Caco-2 (cell line): ENCODE measurements at regions not wholly inside any gene's neighbourhood (a gene's known extent, or its start where the extent isn't known, plus 50 kb on each side); places are given as distances from the start of the nearest gene placed in this dataset.

Source experiments
- BruUV-seq: library from RNA; stranded (reverse); fragments of 400-500 nt; replicated peaks from 2 replicates; lab custom pipeline; 2021; lab: Mats Ljungman, UMichigan
- CTCF ChIA-PET: fragments of 300-600 bp; sonication (Branson Sonifier 250); formaldehyde crosslinking; loops from one replicate; lab custom pipeline; 2022; ENCODE audit warnings: antibody characterized with exemption; lab: Charles Lee
- POLR2A ChIA-PET: fragments of 300-600 bp; sonication (Branson Sonifier 250); formaldehyde crosslinking; loops from one replicate; lab custom pipeline; 2022; ENCODE audit warnings: antibody characterized with exemption; lab: Charles Lee
- DNase-seq, 2 experiments: peaks; one replicate each; pipeline versions ENCODE4 v3.0.0 to v3.0.0-alpha.2; 2020 to 2022
- H3K27me3 ChIP-seq: replicated peaks from 2 replicates; pipeline ENCODE4 v1.6.0; 2011; ENCODE audit warnings: low read length; ENCODE audit not compliant: control insufficient read depth, insufficient read depth
- H3K36me3 ChIP-seq: 2 replicates; pipeline ENCODE4 v1.5.1; 2011; ENCODE audit warnings: low read length; ENCODE audit not compliant: control insufficient read depth, insufficient read depth
- H3K4me1 ChIP-seq: fragments of 250-450 bp; sonication (Bioruptor Pico); 2 replicates; pipeline ENCODE4 v1.5.1; 2020; ENCODE audit warnings: mild to moderate bottlenecking
- H3K4me3 ChIP-seq: 2 replicates; pipeline ENCODE4 v1.5.1; 2011; ENCODE audit warnings: low read depth, mild to moderate bottlenecking, control low read depth, low read length
- H3K9me3 ChIP-seq: fragments of 250-450 bp; sonication (Bioruptor Pico); 2 replicates; pipeline ENCODE4 v1.5.1; 2020; ENCODE audit warnings: mild to moderate bottlenecking, moderate library complexity
- H3K27ac Mint-ChIP-seq: one replicate; pipeline ENCODE4 v1.8.0; 2022; ENCODE audit warnings: mixed read lengths; ENCODE audit not compliant: unreplicated experiment
- H3K27me3 Mint-ChIP-seq: one replicate; pipeline ENCODE4 v1.8.0; 2022; ENCODE audit warnings: mixed read lengths; ENCODE audit not compliant: insufficient read depth, unreplicated experiment
- H3K36me3 Mint-ChIP-seq: one replicate; pipeline ENCODE4 v1.8.0; 2022; ENCODE audit warnings: mild to moderate bottlenecking, mixed read lengths; ENCODE audit not compliant: insufficient read depth, unreplicated experiment
- H3K4me1 Mint-ChIP-seq: one replicate; pipeline ENCODE4 v1.8.0; 2022; ENCODE audit warnings: low read depth, mixed read lengths; ENCODE audit not compliant: unreplicated experiment
- H3K4me3 Mint-ChIP-seq: one replicate; pipeline ENCODE4 v1.8.0; 2022; ENCODE audit warnings: mild to moderate bottlenecking, moderate library complexity, mixed read lengths; ENCODE audit not compliant: unreplicated experiment
- H3K9me3 Mint-ChIP-seq: one replicate; pipeline ENCODE4 v1.8.0; 2022; ENCODE audit warnings: mixed read lengths; ENCODE audit not compliant: unreplicated experiment
- intact Hi-C: fragments of 100-400 bp; cut with micrococcal nuclease; formaldehyde crosslinking; loops from one replicate; pipeline ENCODE4 v1.10.0; 2022; ENCODE audit not compliant: unreplicated experiment
- TF ChIP-seq, protein P1 (sequence below), 2 experiments: fragments of 200-600 bp in 1 of 2; IDR thresholded peaks; 1 replicate in 1 of 2; 2 replicates in 1 of 2; pipeline versions ENCODE4 v1.5.1 to v1.8.0; 2011 to 2022; ENCODE audit warnings: antibody characterized with exemption in 1 of 2, control low read depth in 1 of 2, inconsistent platforms in 1 of 2, low read depth in 1 of 2, low read length in 1 of 2, mild to moderate bottlenecking in 1 of 2, moderate library complexity in 1 of 2; ENCODE audit not compliant: insufficient read depth in 1 of 2, severe bottlenecking in 1 of 2, unreplicated experiment in 1 of 2

DNA sequence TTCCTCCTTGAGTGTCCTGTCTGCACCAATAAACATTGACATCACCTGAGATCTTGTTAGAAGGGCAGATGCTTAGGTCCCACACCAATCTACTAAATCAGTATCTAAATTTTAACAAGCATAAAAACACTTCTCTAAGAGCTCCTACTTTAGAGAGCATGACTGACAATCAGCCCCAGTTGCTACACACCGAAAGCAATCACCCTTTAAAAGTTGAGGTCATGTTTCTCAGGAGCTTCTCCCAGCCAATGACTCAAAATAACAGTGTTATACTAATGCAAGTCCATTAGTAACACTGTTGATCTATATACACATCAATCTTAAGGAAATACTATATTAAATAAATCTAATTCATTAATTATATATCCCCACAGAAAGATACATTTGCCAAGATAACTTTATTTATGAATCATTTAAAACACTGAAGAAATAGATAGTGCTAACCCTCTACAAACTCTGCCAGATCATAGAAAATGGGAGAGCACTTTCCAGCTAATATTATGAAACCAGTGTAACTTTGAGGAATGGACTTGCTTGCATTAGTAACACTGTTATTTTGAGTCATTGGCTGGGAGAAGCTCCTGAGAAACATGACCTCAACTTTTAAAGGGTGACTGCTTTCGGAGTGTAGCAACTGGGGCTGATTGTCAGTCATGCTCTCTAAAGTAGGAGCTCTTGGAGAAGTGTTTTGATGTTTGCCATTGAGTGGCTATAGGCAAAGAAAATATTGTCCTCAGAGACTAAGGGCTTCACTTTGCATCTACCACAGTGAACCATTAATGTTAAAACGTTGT is 109.8 kb upstream of the HDX start:
- H3K27me3 Mint-ChIP-seq: no peaks in the 10 kb centered on the region
- no peaks in the 10 kb centered on the region for H3K27me3 ChIP-seq
- no peaks in the 10 kb centered on the region for H3K9me3 ChIP-seq
- no TSS peak for BruUV-seq
- no peaks in the 10 kb centered on the region for H3K36me3 ChIP-seq
- TF ChIP-seq, protein P1, sequence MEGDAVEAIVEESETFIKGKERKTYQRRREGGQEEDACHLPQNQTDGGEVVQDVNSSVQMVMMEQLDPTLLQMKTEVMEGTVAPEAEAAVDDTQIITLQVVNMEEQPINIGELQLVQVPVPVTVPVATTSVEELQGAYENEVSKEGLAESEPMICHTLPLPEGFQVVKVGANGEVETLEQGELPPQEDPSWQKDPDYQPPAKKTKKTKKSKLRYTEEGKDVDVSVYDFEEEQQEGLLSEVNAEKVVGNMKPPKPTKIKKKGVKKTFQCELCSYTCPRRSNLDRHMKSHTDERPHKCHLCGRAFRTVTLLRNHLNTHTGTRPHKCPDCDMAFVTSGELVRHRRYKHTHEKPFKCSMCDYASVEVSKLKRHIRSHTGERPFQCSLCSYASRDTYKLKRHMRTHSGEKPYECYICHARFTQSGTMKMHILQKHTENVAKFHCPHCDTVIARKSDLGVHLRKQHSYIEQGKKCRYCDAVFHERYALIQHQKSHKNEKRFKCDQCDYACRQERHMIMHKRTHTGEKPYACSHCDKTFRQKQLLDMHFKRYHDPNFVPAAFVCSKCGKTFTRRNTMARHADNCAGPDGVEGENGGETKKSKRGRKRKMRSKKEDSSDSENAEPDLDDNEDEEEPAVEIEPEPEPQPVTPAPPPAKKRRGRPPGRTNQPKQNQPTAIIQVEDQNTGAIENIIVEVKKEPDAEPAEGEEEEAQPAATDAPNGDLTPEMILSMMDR (IDR thresholded peaks at IDR 0.05; ENCODE audit: insufficient read depth in 1 of 2, low read depth in 1 of 2, low read length in 1 of 2, severe bottlenecking in 1 of 2, unreplicated experiment in 1 of 2): no peak
- no peaks in the 10 kb centered on the region for H3K4me1 ChIP-seq
- ChIA-PET POLR2A (no interaction called here), CTCF (no interaction called here)
- H3K4me3 Mint-ChIP-seq: no peak overlapping the region
- no peak overlapping the region for H3K27ac Mint-ChIP-seq
- no peaks in the 10 kb centered on the region for H3K36me3 Mint-ChIP-seq
- H3K4me1 Mint-ChIP-seq: no peaks in the 10 kb centered on the region
- no peaks in the 10 kb centered on the region for H3K9me3 Mint-ChIP-seq
- no peak overlapping the region for H3K4me3 ChIP-seq
- DNase-seq: no peak
- intact Hi-C loops: no loop called here

DNA sequence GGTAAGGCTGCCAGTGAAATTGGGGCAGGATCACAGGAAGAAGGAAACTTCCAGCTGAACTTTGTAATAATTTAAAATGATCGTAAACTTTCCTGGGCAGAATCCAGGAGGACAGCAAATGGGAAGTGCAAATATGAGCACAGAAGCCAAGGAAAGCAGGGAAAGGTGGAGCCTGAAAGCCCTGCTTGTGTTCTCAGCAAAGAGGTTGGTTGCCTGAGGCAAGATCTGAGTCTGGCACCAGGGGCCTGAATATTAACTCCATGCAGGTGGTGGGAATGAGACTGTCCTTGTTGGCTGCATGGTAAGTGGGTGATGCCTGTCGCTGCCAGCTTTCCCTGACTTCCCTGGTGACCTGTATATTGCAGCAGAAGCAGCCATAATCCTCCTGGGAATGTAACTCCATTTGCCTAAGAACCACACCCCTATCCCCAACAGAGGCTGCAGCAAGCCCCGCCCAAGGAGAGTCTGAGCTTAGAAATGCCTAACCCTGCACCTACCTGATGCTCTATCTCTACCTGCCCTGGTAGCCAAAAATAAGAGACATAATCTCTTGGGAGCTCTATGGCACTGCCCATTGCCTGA is 132.0 kb upstream of the HDX start:
- BruUV-seq: no TSS peak
- no peak for DNase-seq
- H3K9me3 Mint-ChIP-seq: no peaks in the 10 kb centered on the region
- ChIA-PET CTCF (no interaction called here), POLR2A (no interaction called here)
- H3K4me3 Mint-ChIP-seq: no peak overlapping the region
- no peaks in the 10 kb centered on the region for H3K4me1 Mint-ChIP-seq
- Histone ChIP-seq H3K4me3 (no peak overlapping the region), H3K36me3 (no peaks in the 10 kb centered on the region), H3K4me1 (no peaks in the 10 kb centered on the region), H3K9me3 (no peaks in the 10 kb centered on the region), H3K27me3 (no peaks in the 10 kb centered on the region)
- H3K27me3 Mint-ChIP-seq: no peaks in the 10 kb centered on the region
- intact Hi-C loops: no loop called here
- H3K27ac Mint-ChIP-seq: no peak overlapping the region
- TF ChIP-seq, protein P1 (IDR thresholded peaks at IDR 0.05; ENCODE audit: insufficient read depth in 1 of 2, low read depth in 1 of 2, low read length in 1 of 2, severe bottlenecking in 1 of 2, unreplicated experiment in 1 of 2): no peak
- no peaks in the 10 kb centered on the region for H3K36me3 Mint-ChIP-seq

DNA sequence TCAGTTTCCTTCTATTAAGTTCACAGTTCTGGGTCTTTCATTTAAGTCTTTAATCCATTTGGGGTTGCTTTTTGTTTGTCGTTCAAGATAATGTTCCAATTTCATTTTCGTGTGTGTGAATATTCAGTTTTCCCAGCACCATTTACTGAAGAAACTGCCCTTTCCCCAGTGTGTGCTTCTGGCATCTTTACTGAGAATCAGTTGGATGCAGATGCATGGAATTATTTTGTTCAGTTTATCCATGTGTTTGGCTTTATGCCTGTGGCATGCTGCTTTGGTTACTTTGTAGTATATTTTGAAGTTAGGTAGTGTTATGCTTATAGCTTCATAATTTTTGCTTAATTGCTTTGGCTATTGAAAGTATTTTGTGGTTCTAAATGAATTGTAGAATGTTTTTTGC is 163.8 kb upstream of the HDX start:
- BruUV-seq: no TSS peak
- H3K4me1 Mint-ChIP-seq: no peaks in the 10 kb centered on the region
- Histone ChIP-seq H3K27me3 (no peaks in the 10 kb centered on the region), H3K9me3 (no peaks in the 10 kb centered on the region), H3K4me1 (no peaks in the 10 kb centered on the region), H3K36me3 (no peaks in the 10 kb centered on the region), H3K4me3 (no peak overlapping the region)
- intact Hi-C loops: no loop called here
- no peaks in the 10 kb centered on the region for H3K27me3 Mint-ChIP-seq
- no peak overlapping the region for H3K4me3 Mint-ChIP-seq
- no peaks in the 10 kb centered on the region for H3K36me3 Mint-ChIP-seq
- TF ChIP-seq, protein P1 (IDR thresholded peaks at IDR 0.05; ENCODE audit: insufficient read depth in 1 of 2, low read depth in 1 of 2, low read length in 1 of 2, severe bottlenecking in 1 of 2, unreplicated experiment in 1 of 2): no peak
- no peak overlapping the region for H3K27ac Mint-ChIP-seq
- H3K9me3 Mint-ChIP-seq: no peaks in the 10 kb centered on the region
- CTCF ChIA-PET: no interaction called here
- POLR2A ChIA-PET: no interaction called here
- DNase-seq: no peak
